HG03575 (cell line): ENCODE measurements at regions not wholly inside any gene's neighbourhood (a gene's known extent, or its start where the extent isn't known, plus 50 kb on each side); places are given as distances from the start of the nearest gene placed in this dataset.
"Not testable (repeated sequence)": the region's sequence is repeated elsewhere in the genome, so short reads cannot be mapped to it uniquely, and the experiment has no call there.

Experiments
- ATAC-seq: cut with Tn5 transposase; IDR thresholded peaks from one replicate; pipeline ENCODE4 v1.9.1; 2021; ENCODE audit not compliant: unreplicated experiment, insufficient number of reproducible peaks, low FRiP score; ENCODE audit errors: extremely low read depth

- ATAC-seq, result no peak
These were observed 114.8 kb upstream of the CDYL start for GRCh38 chr6:4661391-4661790.

- ATAC-seq, result no peak
These were observed 115.6 kb upstream of the CDYL start for GRCh38 chr6:4660377-4661321.

- not testable (repeated sequence) for ATAC-seq
These were observed 116.5 kb upstream of the CDYL start for GRCh38 chr6:4659719-4660118.

- ATAC-seq, result no peak
These were observed 117.7 kb upstream of the CDYL start for GRCh38 chr6:4658486-4658885.

GRCh38 chr6:4656106-4656505, 120.1 kb upstream of the CDYL start:
- no peak for ATAC-seq

GRCh38 chr6:4655196-4656025, 120.8 kb upstream of the CDYL start:
- no peak for ATAC-seq

GRCh38 chr6:4653141-4653540, 123.1 kb upstream of the CDYL start:
- no peak for ATAC-seq

GRCh38 chr6:4651831-4652467, 124.3 kb upstream of the CDYL start:
- no peak for ATAC-seq

- no peak for ATAC-seq
These were observed 126.5 kb upstream of the CDYL start for GRCh38 chr6:4649728-4650127.

- no peak for ATAC-seq
These were observed 128.5 kb upstream of the CDYL start for GRCh38 chr6:4647414-4648365.

GRCh38 chr6:4645713-4646360, 130.4 kb upstream of the CDYL start:
- no peak for ATAC-seq

- ATAC-seq, result no peak
These were observed 131.2 kb upstream of the CDYL start for GRCh38 chr6:4644996-4645395.

- ATAC-seq, result no peak
These were observed 134.7 kb upstream of the CDYL start for GRCh38 chr6:4641461-4641860.

GRCh38 chr6:4640139-4640538, 136.1 kb upstream of the CDYL start:
- no peak for ATAC-seq

- ATAC-seq, result no peak
These were observed 137.6 kb upstream of the CDYL start for GRCh38 chr6:4638641-4639040.

- peak; percentile 68 for ATAC-seq
These were observed 138.3 kb upstream of the CDYL start for GRCh38 chr6:4637691-4638433.

- ATAC-seq, result no peak
These were observed 139.4 kb upstream of the CDYL start for GRCh38 chr6:4636881-4637224.
